PFSK-1 (cell line): ENCODE measurements at regions not wholly inside any gene's neighbourhood (a gene's known extent, or its start where the extent isn't known, plus 50 kb on each side); places are given as distances from the start of the nearest gene placed in this dataset.

ENCODE experiments used
- TAF1 ChIP-seq: IDR thresholded peaks from 2 replicates; pipeline ENCODE4 v1.6.1; 2012; ENCODE audit warnings: low read length, control low read depth, borderline replicate concordance; ENCODE audit not compliant: insufficient read depth
- TF ChIP-seq, protein P1 (sequence below), 2 experiments: IDR thresholded peaks; 2 replicates each; pipeline versions ENCODE4 v1.6.1 to v1.8.0; 2011 to 2012; ENCODE audit warnings: low read depth in 2 of 2, low read length in 2 of 2, control low read depth in 1 of 2, inconsistent platforms in 1 of 2, mild to moderate bottlenecking in 1 of 2, moderate library complexity in 1 of 2; ENCODE audit not compliant: insufficient read depth in 1 of 2

DNA sequence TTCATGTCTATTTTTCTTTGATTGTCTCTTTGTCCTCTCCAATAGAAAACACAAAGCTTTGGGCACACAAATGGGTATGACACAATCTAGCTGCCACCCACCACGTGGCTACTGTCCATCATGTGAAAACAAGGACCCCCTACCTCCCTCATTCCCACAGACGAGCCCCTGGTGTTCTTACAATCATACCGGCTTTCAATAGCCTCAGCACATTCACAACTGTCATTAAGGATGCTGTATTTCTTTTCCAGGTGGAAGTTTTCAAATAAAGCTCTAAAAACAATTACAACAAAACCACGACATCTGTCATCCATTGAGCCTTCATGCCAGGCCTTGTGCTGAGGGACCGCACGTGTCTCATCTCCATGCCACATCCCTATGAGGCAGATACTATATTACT lies 552.6 kb upstream of the ADAMTS9 start:
- TF ChIP-seq TAF1 = no peak
- TF ChIP-seq, protein P1, sequence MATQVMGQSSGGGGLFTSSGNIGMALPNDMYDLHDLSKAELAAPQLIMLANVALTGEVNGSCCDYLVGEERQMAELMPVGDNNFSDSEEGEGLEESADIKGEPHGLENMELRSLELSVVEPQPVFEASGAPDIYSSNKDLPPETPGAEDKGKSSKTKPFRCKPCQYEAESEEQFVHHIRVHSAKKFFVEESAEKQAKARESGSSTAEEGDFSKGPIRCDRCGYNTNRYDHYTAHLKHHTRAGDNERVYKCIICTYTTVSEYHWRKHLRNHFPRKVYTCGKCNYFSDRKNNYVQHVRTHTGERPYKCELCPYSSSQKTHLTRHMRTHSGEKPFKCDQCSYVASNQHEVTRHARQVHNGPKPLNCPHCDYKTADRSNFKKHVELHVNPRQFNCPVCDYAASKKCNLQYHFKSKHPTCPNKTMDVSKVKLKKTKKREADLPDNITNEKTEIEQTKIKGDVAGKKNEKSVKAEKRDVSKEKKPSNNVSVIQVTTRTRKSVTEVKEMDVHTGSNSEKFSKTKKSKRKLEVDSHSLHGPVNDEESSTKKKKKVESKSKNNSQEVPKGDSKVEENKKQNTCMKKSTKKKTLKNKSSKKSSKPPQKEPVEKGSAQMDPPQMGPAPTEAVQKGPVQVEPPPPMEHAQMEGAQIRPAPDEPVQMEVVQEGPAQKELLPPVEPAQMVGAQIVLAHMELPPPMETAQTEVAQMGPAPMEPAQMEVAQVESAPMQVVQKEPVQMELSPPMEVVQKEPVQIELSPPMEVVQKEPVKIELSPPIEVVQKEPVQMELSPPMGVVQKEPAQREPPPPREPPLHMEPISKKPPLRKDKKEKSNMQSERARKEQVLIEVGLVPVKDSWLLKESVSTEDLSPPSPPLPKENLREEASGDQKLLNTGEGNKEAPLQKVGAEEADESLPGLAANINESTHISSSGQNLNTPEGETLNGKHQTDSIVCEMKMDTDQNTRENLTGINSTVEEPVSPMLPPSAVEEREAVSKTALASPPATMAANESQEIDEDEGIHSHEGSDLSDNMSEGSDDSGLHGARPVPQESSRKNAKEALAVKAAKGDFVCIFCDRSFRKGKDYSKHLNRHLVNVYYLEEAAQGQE (IDR thresholded peaks at IDR 0.05; ENCODE audit: insufficient read depth in 1 of 2, low read depth in 2 of 2, low read length in 2 of 2) = no peak
